ENCODE measurements at regions not wholly inside any gene's neighbourhood (a gene's known extent, or its start where the extent isn't known, plus 50 kb on each side); places are given as distances from the start of the nearest gene placed in this dataset.
A peak's percentile ranks its signal among the peaks of the same experiment; 100 is the strongest.

DNA sequence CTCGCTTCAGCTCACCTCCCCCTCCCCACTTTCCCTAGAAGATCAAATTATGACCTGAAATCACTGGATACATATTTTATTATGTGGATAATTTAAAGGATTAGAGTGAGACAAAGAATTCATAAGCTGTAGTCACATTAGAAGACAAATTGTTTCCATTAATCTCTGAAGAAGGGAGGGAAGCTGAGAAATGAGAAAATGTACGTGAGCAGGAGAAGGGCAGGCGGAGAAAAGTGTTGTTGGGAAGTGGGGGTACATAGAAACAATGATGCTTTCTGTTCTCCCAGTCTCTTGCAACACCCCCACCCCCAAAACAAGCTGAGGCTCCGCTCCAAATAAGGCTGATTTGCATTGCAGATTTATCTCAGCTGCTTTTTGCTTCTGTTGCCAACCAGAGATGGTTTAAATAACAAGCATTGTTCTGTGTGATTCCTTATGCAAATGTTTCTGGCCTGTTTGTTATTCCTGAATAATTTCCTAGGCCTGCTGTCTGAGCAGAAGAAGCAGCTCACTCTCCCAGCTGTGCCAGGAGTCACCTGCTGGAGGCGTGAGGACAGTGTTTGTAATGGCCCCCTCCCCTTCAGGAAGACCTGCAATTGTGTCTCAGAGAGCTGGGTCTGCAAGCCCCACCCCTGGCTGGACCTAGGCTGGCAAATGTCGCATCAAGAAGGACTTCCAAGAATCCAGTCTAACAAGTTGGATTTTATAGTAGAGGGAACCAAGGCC, 121.8 kb upstream of the TNR start:
- no peak for DNase-seq (ENCODE audit: insufficient read length, low spot score)
- no peak for FAIRE-seq

DNA sequence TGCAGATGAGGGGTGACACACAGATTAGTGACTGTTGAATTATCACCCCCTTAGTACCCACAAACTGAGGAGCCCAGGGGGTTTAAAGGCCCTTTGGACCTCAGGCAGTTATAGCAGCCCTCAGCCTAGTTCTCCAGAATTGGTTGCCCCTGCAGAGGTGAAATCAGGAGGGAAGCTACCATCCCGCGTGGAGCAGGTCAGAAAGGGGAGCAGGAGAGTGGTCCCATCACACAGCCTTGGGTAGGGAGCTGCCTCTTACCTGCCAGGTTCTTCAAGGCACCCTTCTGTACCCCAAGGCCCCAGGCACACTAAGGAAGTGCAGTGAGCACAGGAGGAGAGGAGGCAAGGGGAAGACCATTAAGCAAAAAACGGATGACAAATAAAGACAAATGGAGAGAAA, 121.2 kb upstream of the TNR start:
- FAIRE-seq (no peak), DNase-seq (ENCODE audit: insufficient read length, low spot score) (no peak)

DNA sequence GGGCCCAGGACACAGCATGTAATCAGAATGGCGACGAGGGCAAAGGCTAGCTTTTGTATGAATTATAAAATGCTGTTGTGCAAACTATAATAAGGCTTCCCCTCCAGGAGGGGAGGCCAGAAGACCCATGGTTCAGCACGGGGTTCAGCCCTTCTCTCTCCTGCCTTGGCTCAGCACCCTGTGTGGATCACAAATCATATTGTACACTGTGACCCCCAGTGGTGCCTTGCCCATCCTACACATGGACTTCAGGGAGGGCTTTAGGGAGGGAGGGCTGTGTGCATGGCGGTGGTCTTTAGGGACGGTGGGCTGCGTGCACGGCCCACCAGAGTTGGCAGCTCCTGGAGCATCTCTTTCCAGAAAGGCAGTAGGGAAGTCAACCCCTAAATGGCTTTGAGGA, 120.8 kb upstream of the TNR start:
- no peak for DNase-seq (ENCODE audit: insufficient read length, low spot score)
- FAIRE-seq = no peak

DNA sequence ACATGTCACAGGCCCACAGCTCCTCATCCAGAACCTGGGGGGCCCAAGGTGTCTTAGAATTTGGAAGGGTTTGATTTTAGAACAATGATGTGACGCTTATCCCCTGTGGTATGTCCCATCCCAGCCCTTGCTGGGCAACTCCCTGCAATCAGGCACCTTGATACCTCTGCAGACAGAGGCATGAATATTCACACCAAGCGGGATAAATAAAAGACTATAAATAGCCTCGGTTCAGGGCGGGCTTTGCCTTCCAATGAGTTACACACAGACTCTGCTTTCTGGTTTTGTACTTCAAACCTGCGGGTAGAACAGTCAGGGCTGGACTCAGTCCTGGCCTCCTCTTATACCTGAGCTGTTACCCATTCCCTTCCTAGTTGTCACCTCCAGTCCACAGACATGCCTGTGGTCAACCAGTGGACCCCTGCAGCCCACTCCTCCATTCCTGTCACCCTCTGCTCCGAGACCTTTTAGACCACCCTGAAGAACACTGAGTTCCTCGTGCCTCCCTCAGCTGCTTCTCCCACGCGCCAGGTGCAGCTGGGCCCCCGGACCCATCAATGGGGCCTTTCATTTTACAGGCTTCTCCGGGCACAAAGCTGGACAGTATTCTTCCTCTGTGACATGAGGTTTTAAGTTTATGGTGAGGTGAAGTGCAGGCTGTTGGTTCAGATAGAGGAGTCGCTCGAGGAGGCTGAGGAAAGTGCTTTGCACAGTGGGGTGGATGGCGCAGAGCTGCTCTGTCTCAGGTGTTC, 120.1 kb upstream of the TNR start:
- FAIRE-seq = no peak
- no peak for DNase-seq (ENCODE audit: insufficient read length, low spot score)

DNA sequence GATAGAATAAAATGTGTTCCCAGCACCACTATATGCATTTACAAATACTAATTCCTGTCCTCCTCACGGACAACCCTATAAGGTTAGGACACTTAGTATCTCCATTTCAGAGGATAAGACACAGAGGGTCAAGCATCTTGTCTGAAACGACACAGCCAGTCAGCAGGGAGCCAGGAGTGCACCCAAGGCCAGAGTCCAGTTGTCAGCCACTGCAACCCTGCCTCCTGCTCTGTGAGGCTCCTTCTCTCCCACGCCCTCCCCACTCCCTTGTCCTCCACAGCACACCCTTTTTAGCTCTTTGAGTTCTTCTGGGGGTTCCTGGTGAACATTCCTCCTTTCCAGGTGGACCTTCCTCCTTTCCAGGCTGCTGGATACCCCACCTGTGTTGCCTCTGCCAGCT, 119.0 kb upstream of the TNR start:
- FAIRE-seq (no peak), DNase-seq (ENCODE audit: insufficient read length, low spot score) (no peak)

DNA sequence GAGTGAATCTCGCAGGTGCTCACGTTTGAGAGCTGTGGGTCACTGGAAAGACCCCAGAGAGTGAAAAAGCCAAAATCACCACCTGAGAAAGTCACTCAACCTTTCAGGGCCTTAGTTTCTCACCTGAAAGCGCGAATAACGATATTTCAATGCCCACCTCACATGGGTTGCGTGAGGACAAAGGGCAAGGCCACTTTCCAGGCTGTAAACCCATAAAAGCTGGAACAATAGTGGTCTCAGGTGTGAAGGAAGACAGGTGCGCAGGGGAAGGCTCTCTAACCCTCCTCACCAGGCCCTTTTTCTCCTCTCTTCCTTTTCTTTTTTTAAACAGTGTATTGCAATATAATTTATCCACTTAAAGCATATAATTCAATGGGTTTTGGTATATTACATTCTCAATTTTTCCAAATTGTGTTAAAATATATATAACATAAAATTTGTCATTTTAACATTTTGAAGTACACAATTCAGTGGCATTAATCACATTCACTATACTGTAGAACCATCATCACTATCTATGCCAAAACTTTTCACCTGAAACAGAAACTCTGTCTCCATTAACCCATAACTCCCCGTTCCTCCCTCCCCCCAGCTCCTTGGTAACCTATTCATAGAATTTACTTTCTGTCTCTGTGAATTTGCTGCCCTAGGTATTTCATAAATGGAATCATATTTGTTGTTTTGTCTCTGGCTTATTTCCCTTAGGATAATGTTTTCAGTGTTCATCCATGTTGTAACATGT, 118.4 kb upstream of the TNR start:
- DNase-seq (ENCODE audit: insufficient read length, low spot score) = no peak
- peak; percentile 63 for FAIRE-seq

DNA sequence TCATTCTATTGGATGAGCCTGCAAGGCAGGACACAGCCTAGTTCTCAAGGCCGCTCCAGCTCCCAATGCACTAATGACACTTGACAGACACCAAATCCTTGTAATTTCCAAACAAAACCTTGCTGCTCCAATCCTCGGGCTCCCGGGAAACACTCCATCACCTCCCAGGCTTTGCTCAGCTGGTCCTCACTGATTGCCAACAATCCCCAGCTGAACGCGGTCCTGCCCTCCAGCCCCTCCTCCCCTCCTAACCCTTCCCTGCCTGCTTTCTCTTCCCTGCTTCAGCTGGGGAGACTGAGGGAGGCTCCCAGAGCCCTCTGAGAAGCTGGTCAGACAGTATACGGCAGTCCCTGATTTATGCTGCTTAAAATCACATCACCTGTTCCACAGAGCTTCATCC, 114.4 kb upstream of the TNR start:
- FAIRE-seq = no peak

DNA sequence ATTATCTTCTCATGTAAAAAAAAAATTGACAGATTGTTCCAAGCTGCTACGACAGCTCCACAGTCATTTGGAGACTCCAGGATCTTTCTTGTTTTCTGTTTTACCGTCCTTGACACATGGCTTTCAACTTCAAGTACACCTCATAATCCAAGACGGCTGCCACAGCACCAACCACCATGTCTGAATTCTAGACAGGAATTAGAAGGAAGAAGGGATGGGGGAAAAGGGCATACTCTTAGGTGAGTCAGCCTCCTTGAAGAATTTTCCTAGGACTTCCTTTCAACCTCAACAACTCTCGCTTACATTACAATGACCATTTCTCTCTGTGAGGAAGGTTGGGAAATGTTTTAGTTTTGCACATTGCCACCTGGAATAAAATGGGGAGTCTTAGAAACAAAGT, 110.3 kb upstream of the TNR start:
- FAIRE-seq (no peak), DNase-seq (ENCODE audit: insufficient read length, low spot score) (no peak)

More for the DNA sequence above, 114.4 kb upstream of the TNR start:
- no peak for DNase-seq (ENCODE audit: insufficient read length, low spot score)

DNA sequence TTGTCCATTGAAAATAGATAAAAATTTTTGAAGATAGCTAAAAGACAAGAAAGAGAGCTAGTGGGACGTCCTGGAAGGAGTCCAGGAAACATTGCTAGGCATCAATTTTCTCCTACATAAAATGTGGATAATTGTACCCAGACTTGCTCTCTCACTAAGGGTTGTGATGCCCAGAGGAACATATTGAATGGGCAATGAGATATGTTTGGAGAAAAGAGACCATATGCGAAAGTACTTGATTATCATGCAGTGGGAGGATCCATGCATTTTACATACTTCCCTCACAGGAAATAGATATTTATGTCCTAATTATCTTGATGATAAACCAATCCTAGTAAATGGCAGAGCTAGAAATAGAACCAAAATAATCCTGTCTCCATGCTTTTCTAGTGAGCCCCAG, 108.4 kb upstream of the TNR start:
- FAIRE-seq (no peak), DNase-seq (ENCODE audit: insufficient read length, low spot score) (no peak)

DNA sequence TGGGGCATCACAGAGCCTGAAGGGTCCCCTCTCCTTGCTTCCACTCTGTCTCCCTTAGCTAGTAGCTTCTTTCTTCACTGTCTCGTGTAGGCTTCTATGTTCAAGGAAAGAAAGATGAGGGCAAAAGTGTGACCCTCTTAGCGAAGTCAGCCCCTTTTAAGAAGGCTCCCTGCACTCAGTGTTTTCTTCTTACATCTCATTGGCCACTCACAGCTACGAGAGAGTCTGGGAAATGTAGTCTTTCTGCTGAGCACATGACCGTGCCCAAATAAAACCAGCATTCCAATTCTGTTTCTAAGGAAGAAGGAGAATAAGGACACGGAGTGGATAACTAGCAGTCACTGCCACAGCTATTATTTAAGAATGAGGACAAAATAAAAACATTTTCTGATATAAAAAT, 104.9 kb upstream of the TNR start:
- DNase-seq (ENCODE audit: insufficient read length, low spot score) (no peak), FAIRE-seq (no peak)

DNA sequence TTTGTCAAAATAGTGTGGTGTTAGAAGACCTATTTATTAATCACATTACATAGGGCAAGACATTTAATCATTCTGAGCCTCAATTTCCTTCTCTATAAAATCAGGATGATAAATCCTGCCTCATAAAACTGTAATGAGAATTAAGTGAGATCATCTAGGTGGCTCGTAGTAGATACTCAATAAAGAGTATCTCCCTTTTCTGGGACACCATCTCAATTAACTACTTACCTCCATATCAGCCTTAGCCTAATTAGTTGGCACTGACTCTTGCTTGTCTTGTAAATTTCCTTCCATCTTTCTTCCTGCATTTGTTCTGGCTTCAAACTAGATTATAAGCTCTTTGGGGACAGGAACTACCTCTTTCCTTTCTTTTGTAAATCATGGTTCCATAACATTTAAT, 102.6 kb upstream of the TNR start:
- FAIRE-seq (no peak), DNase-seq (ENCODE audit: insufficient read length, low spot score) (no peak)

DNA sequence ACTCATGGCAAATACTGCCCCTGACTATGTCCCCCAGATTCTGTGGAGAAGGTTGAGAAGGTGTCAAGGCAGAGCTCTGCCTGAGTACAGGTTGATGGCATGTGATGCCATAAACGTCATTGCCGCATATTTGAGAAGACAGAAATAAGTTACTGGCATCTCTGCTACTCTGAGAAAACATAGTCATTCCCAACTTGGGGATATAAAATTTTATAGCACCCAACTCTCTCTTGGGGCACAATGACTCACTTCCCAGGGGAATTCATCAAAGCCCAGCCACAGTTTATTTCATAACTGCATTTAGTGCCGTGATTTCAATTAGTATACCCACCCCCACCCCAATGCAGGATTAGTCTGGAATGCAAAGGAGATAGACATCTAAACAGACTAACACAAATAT, 101.9 kb upstream of the TNR start:
- DNase-seq (ENCODE audit: insufficient read length, low spot score) (no peak), FAIRE-seq (no peak)

DNA sequence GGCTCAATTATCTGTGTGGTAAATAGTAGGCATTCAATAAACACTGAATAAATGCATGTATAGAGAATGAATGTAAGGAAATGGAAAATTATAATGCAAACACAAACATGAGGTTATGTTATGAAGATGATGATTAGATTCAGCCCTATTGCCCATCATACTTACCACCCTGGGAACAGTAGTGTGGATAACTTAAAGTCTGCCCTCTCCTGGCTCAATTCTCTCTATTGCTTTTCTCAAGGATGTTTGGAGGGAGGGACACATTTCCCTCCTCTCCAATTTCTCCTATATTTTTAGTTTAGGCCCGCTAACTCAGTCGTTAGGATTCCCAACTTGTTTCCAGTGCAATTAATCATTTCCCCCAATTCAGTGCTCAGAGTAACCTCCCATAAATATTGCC, 101.5 kb upstream of the TNR start:
- FAIRE-seq = no peak

DNA sequence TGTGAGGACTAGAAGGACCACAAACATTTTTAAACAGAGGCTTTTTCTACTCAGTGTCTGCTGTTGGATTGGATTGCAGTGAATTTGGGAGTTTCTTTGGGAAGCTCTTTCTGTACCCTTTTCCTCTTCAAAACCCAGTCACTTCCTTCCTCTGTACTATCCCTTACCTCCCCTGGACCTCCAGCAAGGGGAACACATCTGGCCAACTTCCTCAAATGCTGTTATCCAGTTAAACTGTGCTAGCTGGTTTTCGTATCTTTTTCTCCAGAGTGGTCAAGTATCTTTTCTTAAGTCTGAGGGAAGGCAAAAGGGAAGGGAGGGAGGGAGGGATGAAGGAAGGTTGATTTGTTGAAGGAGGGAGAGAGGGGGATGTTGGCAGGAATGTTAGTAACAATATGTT, 99.2 kb upstream of the TNR start:
- DNase-seq (ENCODE audit: insufficient read length, low spot score) (no peak), FAIRE-seq (no peak)

More for the DNA sequence above, 101.5 kb upstream of the TNR start:
- DNase-seq (ENCODE audit: insufficient read length, low spot score) = no peak

DNA sequence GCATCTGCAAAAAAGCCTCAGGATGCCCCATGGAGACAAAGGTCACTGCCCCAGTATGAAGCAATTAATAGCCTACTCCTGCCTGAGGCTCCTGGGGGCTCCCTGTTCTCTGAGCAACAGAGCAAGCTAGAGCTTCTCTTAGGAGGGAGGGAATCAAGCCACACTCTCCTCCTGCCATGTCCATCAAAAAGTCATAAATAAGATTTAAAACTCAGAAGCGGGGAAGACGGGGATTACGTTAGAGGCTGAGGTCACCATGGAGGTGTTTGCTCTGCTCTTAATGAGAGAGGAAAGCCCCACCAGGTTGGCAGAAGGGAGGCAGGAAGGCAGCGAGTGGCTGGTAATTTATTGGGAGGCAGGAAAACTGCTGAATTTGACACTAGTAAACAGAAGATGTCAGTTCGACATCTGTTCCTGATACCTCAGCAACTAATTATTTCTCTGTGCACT, 98.4 kb upstream of the TNR start:
- DNase-seq (ENCODE audit: insufficient read length, low spot score) = no peak
- FAIRE-seq = no peak

DNA sequence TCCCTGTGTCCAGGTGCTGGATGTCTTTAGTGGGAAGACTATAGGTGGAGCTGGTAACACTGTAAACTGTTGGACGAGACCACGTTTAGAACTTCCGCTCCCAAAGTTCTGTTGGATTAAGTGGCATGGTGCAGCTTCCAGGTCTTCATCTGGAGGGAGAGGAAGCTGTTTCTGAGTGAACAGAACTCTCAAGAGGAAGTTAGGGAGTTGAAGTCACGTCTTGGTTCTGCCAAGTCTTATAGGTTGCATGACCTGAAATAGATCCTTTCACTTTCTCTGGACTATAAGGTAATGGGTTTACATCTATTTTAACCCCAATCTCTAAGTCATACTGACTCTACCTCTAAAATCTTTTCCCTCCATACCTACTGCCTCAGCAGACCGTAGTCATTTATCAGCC, 97.4 kb upstream of the TNR start:
- DNase-seq (ENCODE audit: insufficient read length, low spot score) (no peak), FAIRE-seq (no peak)

DNA sequence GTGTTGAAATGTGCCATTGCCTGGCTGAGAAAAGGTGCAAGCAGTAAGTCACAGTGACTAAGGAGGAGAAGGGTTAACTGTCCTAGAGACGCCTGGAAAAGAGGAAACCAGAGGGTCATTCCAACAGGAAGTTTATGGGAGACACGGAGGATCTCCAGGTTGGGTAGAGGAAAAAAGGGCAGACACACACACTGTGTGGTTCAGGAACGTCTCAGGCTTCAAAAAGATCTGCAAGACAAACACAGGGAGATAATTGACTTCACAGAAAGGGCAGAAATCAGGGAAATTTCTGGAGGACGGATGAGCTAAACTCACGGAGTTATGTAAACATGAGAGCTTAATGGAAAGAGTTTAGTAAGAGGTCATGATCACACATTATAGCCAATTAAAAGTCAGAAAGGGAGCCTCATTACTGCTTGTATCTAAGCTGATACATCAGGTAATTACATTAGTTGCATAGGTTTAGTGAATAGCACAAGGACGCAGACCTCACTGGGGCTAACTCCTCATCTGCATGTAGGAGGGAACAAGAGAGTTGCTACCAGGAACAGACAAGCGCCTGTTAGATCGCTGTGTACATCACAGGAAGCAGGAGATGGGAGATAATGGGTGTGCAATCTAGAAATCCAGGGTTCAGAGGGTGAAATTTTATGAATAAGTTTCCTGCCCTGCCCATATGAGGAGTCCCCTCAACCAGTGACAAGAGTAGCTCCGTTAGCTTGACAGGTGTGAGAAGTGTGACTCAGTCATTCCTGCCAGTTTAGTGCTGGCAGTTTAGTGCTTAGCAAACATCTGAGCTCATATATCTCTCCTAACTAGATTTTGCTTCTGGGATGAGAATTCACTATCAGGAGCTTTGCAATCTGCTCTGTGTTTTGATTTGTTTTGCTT, 96.6 kb upstream of the TNR start:
- FAIRE-seq (no peak), DNase-seq (ENCODE audit: insufficient read length, low spot score) (no peak)

DNA sequence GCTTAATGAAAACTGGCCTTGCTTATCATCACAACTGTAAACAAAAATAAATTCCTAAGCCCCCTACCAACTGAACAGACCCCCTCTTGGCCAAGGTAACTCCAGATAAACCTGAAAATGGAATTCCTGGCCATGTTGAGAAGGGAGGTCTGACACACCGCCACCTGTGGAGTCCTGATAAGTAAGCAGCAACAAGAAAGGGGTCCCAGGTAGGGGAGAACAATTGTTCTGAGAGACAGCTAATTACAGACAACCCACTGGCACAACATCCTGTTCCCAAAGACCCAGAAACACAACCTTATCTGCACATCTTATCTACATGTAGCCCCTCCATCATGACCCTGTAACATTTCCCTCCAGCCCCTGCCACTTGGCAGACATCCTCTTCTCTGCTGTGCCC, 91.2 kb upstream of the TNR start:
- FAIRE-seq (no peak), DNase-seq (ENCODE audit: insufficient read length, low spot score) (no peak)

DNA sequence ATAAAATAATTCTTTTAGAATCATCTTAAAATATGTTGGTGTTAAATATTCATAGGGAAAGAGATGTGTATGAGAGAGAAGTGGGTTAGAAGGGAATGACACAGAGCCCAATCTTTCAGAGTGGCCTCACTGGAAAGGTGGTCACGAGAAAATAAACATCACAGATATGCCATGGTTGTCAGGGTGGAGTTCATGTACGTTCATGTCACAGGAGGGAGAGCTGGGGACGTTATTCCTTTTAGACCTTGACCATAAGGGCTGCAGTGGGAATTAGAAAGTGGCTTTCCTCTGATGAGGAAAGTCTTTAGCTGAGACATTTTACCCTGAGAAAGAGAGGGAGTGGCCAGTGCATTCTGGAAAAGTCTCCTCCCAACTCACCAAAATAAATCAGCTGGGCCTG, 90.6 kb upstream of the TNR start:
- DNase-seq (ENCODE audit: insufficient read length, low spot score) = no peak
- no peak for FAIRE-seq

DNA sequence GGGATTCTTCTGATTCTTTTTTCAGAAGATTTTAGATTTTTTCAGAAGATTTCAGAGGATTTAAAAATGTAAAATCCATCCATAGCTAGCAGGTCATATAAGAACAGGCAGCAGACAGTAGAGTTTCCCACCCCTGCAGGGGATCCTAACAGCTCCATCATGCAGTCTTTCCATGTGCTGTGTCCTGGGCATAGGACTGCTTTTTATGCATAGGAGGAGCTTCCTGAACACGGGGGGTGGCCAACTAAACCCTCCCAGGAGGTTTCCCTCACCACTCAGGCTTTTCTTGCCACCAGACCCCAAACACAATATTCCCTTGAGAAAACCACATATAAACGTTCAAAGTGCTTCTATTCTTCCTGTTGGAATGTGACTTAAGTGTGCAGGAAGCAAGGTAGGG, 90.1 kb upstream of the TNR start:
- no peak for FAIRE-seq

DNA sequence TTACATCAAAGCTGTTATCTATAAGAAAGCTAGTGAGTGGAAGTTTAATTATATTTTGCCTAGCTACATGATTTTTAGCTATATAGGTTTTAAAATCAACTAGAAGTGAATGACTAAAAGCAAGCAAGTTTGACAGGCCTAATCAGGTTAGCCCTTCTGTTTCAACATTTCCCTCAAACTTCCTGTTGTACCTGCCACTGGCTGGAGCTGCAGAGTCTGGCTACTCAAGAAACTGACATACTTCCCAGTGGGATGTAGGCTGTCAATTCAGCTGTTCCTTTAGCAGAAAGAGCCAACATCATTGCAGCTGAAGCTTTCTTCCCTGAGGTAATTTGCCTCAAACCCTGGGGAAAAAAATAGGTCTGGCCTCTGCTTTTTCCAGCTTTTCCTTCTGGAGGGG, 87.1 kb upstream of the TNR start:
- DNase-seq (ENCODE audit: insufficient read length, low spot score) = no peak
- no peak for FAIRE-seq

More for the DNA sequence above, 90.1 kb upstream of the TNR start:
- no peak for DNase-seq (ENCODE audit: insufficient read length, low spot score)

Data from GM19239 (cell line).